Gastroesophageal sphincter (tissue), 4 donors: ENCODE measurements at regions not wholly inside any gene's neighbourhood (a gene's known extent, or its start where the extent isn't known, plus 50 kb on each side); places are given as distances from the start of the nearest gene placed in this dataset.
"Not testable (repeated sequence)": the region's sequence is repeated elsewhere in the genome, so short reads cannot be mapped to it uniquely, and the experiment has no call there.

Experiments used
- ATAC-seq: fragments of 150-250 bp; one replicate; pipeline ENCODE4 v1.9.1; 2016; ENCODE audit warnings: mild to moderate bottlenecking, moderate library complexity
- H3K27ac ChIP-seq, 4 donors: fragments of 200-600 bp; sonication (generic) in 3 of 4; 1 replicate in 3 of 4; 2 replicates in 1 of 4; pipeline ENCODE4 v1.5.1; 2016 to 2019
- H3K27me3 ChIP-seq: fragments of 200-600 bp; sonication (generic); one replicate; pipeline ENCODE4 v1.5.1; 2019
- H3K36me3 ChIP-seq, 2 donors: fragments of 200-600 bp; sonication (generic); one replicate each; pipeline ENCODE4 v1.5.1; 2019; ENCODE audit warnings: control low read depth in 1 of 2
- H3K4me1 ChIP-seq, 3 donors: fragments of 200-600 bp; sonication (generic); 1 replicate in 2 of 3; 2 replicates in 1 of 3; pipeline ENCODE4 v1.5.1; 2016 to 2019; ENCODE audit warnings: control low read depth in 2 of 3
- H3K4me3 ChIP-seq, 2 donors: fragments of 200-600 bp; sonication (generic); one replicate each; pipeline ENCODE4 v1.5.1; 2019; ENCODE audit warnings: mild to moderate bottlenecking in 1 of 2, moderate library complexity in 1 of 2
- H3K9me3 ChIP-seq, 3 donors: fragments of 200-600 bp; sonication (generic); one replicate each; pipeline ENCODE4 v1.5.1; 2017 to 2019; ENCODE audit warnings: control low read depth in 2 of 3
- EP300 ChIP-seq: sonication (generic); formaldehyde crosslinking; IDR thresholded peaks from one replicate; pipeline ENCODE4 v1.6.1; 2017; ENCODE audit warnings: antibody characterized with exemption, mild to moderate bottlenecking
- POLR2A ChIP-seq, 2 donors: fragments of 450-650 bp; IDR thresholded peaks; one replicate each; pipeline ENCODE4 v1.6.1; 2017; ENCODE audit warnings: antibody characterized with exemption in 2 of 2, mild to moderate bottlenecking in 2 of 2, moderate library complexity in 1 of 2
- POLR2AphosphoS5 ChIP-seq: sonication (generic); formaldehyde crosslinking; IDR thresholded peaks from one replicate; pipeline ENCODE4 v1.6.1; 2017; ENCODE audit warnings: antibody characterized with exemption
- WGBS, 2 donors: methylation state at CpG; one replicate each; pipeline ENCODE4 v1.1.5; 2018; ENCODE audit warnings: low coverage in 1 of 2; 5-methylcytosine and 5-hydroxymethylcytosine counted together
- TF ChIP-seq, protein P1 (sequence below), 4 experiments: fragments of 200-600 bp in 2 of 4; fragments of 450-650 bp in 2 of 4; sonication (generic) in 1 of 4; IDR thresholded peaks; one replicate each; pipeline ENCODE4 v1.5.1; 2017 to 2019; ENCODE audit warnings: antibody characterized with exemption in 4 of 4, mild to moderate bottlenecking in 2 of 4, moderate library complexity in 2 of 4

- Histone ChIP-seq H3K4me3 (no peak overlapping the region), H3K4me1 (no peaks in the 10 kb centered on the region), H3K36me3 (no peaks in the 10 kb centered on the region), H3K9me3 (no peaks in the 10 kb centered on the region), H3K27me3 (no peaks in the 10 kb centered on the region), H3K27ac (no peak overlapping the region)
- 0 to 55% methylated on average over 1 of the region's 1 CpG for WGBS, 2 donors
- TF ChIP-seq, protein P1, sequence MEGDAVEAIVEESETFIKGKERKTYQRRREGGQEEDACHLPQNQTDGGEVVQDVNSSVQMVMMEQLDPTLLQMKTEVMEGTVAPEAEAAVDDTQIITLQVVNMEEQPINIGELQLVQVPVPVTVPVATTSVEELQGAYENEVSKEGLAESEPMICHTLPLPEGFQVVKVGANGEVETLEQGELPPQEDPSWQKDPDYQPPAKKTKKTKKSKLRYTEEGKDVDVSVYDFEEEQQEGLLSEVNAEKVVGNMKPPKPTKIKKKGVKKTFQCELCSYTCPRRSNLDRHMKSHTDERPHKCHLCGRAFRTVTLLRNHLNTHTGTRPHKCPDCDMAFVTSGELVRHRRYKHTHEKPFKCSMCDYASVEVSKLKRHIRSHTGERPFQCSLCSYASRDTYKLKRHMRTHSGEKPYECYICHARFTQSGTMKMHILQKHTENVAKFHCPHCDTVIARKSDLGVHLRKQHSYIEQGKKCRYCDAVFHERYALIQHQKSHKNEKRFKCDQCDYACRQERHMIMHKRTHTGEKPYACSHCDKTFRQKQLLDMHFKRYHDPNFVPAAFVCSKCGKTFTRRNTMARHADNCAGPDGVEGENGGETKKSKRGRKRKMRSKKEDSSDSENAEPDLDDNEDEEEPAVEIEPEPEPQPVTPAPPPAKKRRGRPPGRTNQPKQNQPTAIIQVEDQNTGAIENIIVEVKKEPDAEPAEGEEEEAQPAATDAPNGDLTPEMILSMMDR (IDR thresholded peaks at IDR 0.05) = no peak
- TF ChIP-seq POLR2AphosphoS5 (no peak), POLR2A (IDR thresholded peaks at IDR 0.05) (no peak), EP300 (no peak)
- no peak for ATAC-seq
Measured at GRCh38 chr6:76862936-76863335, 600.4 kb downstream of the HTR1B start.

DNA sequence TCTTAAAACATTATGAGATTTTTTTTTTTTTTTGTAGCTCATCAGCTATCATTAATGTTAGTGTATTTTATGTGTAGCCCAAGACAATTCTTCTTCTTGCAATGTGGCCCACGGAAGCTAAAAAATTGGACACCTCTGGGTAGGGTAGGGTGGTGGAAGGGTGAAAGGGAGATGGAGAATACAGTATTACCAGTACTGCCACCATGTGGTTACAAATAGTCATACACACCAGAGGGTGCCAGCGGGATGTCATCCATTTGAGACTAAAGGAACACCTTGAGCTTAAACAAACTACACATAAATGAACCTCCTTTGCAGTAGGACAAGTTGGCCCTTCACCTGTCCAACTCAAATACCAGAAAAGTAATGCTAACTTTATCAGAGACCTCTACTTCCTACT lies 601.9 kb downstream of the HTR1B start:
- H3K4me3 ChIP-seq = no peak overlapping the region
- ATAC-seq = no peak
- TF ChIP-seq POLR2A (IDR thresholded peaks at IDR 0.05) = no peak
- TF ChIP-seq POLR2AphosphoS5 = no peak
- TF ChIP-seq, protein P1 (IDR thresholded peaks at IDR 0.05) = no peak
- TF ChIP-seq EP300 = no peak
- H3K9me3 ChIP-seq = no peaks in the 10 kb centered on the region
- no peaks in the 10 kb centered on the region for H3K4me1 ChIP-seq
- no peaks in the 10 kb centered on the region for H3K27me3 ChIP-seq
- WGBS, 2 donors = 0 to 51% methylated on average over 1 to 2 of the region's 2 CpGs
- H3K36me3 ChIP-seq = no peaks in the 10 kb centered on the region
- no peak overlapping the region for H3K27ac ChIP-seq

GRCh38 chr6:76856065-76856464 lies 607.2 kb downstream of the HTR1B start:
- no peaks in the 10 kb centered on the region for H3K27me3 ChIP-seq
- no peaks in the 10 kb centered on the region for H3K36me3 ChIP-seq
- no peak for ATAC-seq
- H3K9me3 ChIP-seq = no peaks in the 10 kb centered on the region
- no peaks in the 10 kb centered on the region for H3K4me1 ChIP-seq
- no peak for TF ChIP-seq POLR2AphosphoS5
- no peak for TF ChIP-seq POLR2A (IDR thresholded peaks at IDR 0.05)
- TF ChIP-seq, protein P1 (IDR thresholded peaks at IDR 0.05) = no peak
- TF ChIP-seq EP300 = no peak
- H3K4me3 ChIP-seq = no peak overlapping the region
- H3K27ac ChIP-seq = no peak overlapping the region
- 74 to 88% methylated on average over 5 of the region's 5 CpGs for WGBS, 2 donors

DNA sequence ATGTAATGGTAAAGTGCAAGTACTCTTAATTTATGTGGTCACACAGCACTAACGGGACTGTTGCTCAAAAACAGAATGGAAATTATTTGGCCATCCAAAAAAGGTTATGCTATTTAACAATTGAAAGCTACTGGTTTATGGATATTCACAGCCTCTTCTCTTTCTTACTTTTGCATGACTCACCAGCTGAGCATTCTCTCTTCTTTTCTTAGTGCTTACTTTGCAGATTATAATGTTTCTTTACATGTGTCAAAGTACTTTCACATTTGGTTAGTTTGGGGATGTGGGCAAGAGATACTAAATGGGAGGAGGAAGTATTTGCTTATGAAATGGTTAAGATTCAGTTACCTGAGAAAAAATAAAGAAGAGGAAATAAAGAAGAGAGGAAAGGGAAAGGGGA lies 610.5 kb downstream of the HTR1B start:
- 44 to 56% methylated on average over 1 of the region's 1 CpG for WGBS, 2 donors
- no peaks in the 10 kb centered on the region for H3K4me1 ChIP-seq
- no peaks in the 10 kb centered on the region for H3K9me3 ChIP-seq
- no peak overlapping the region for H3K27ac ChIP-seq
- ATAC-seq = no peak
- TF ChIP-seq, protein P1 (IDR thresholded peaks at IDR 0.05) = no peak
- no peak for TF ChIP-seq EP300
- TF ChIP-seq POLR2AphosphoS5 = no peak
- no peak for TF ChIP-seq POLR2A (IDR thresholded peaks at IDR 0.05)
- H3K4me3 ChIP-seq = no peak overlapping the region
- H3K36me3 ChIP-seq = no peaks in the 10 kb centered on the region
- no peaks in the 10 kb centered on the region for H3K27me3 ChIP-seq

- not testable (repeated sequence) for H3K36me3 ChIP-seq, ATAC-seq, H3K27me3 ChIP-seq, H3K27ac ChIP-seq, H3K4me1 ChIP-seq, H3K4me3 ChIP-seq, H3K9me3 ChIP-seq
- 60 to 100% methylated on average over 1 to 2 of the region's 9 CpGs for WGBS, 2 donors
Measured at GRCh38 chr6:76849274-76849970, 613.9 kb downstream of the HTR1B start.
